H9 (cell line): ENCODE measurements at regions not wholly inside any gene's neighbourhood (a gene's known extent, or its start where the extent isn't known, plus 50 kb on each side); places are given as distances from the start of the nearest gene placed in this dataset.

Experiments used
- DNase-seq: peaks from one replicate; pipeline ENCODE4 v3.0.0-alpha.2; 2017
- H2AFZ ChIP-seq: one replicate; pipeline ENCODE4 v1.6.1; 2013; ENCODE audit warnings: mild to moderate bottlenecking, low read length, control low read depth, moderate library complexity
- H2AK5ac ChIP-seq: 2 replicates; pipeline ENCODE4 v1.6.1; 2013; ENCODE audit warnings: low read length, control low read depth, mixed read lengths; ENCODE audit not compliant: insufficient read length
- H2BK120ac ChIP-seq: one replicate; pipeline ENCODE4 v1.6.1; 2013; ENCODE audit warnings: low read depth, mild to moderate bottlenecking, low read length, control low read depth, inconsistent platforms; ENCODE audit not compliant: poor library complexity, severe bottlenecking
- H2BK12ac ChIP-seq: 2 replicates; pipeline ENCODE4 v1.6.1; 2013; ENCODE audit warnings: low read length, control low read depth, mixed read lengths, low read depth; ENCODE audit not compliant: insufficient read length
- H2BK15ac ChIP-seq: 2 replicates; pipeline ENCODE4 v1.6.1; 2013; ENCODE audit warnings: low read depth, low read length, control low read depth
- H2BK20ac ChIP-seq: one replicate; pipeline ENCODE4 v1.6.1; 2013; ENCODE audit warnings: low read depth, mild to moderate bottlenecking, low read length, control low read depth, inconsistent platforms; ENCODE audit not compliant: poor library complexity, severe bottlenecking
- H2BK5ac ChIP-seq: 2 replicates; pipeline ENCODE4 v1.6.1; 2013; ENCODE audit warnings: low read length, control low read depth, mixed read lengths; ENCODE audit not compliant: insufficient read length
- H3K14ac ChIP-seq: 2 replicates; pipeline ENCODE4 v1.6.1; 2013; ENCODE audit warnings: low read length, control low read depth; ENCODE audit not compliant: insufficient read depth
- H3K18ac ChIP-seq: 2 replicates; pipeline ENCODE4 v1.6.1; 2013; ENCODE audit warnings: low read depth, mild to moderate bottlenecking, mixed read lengths, low read length, control low read depth; ENCODE audit not compliant: insufficient read length
- H3K23ac ChIP-seq: 2 replicates; pipeline ENCODE4 v1.6.1; 2013; ENCODE audit warnings: low read length, control low read depth, mixed read lengths, low read depth; ENCODE audit not compliant: insufficient read length
- H3K23me2 ChIP-seq: 2 replicates; pipeline ENCODE4 v1.6.1; 2013; ENCODE audit warnings: low read depth, mild to moderate bottlenecking, mixed read lengths, low read length, control low read depth; ENCODE audit not compliant: insufficient read length, poor library complexity, severe bottlenecking
- H3K27ac ChIP-seq: 2 replicates; pipeline ENCODE4 v1.5.1; 2013; ENCODE audit warnings: low read length, control low read depth, mixed read lengths, low read depth; ENCODE audit not compliant: insufficient read length
- H3K27me3 ChIP-seq: 2 replicates; pipeline ENCODE4 v1.6.1; 2013; ENCODE audit warnings: low read length, control low read depth, inconsistent platforms; ENCODE audit not compliant: insufficient read depth
- H3K4ac ChIP-seq: 2 replicates; pipeline ENCODE4 v1.6.1; 2013; ENCODE audit warnings: low read depth, mild to moderate bottlenecking, control low read depth, inconsistent platforms, low read length, moderate library complexity
- H3K4me1 ChIP-seq: 2 replicates; pipeline ENCODE4 v1.6.1; 2013; ENCODE audit warnings: low read length, control low read depth, inconsistent platforms; ENCODE audit not compliant: insufficient read depth
- H3K4me2 ChIP-seq: 2 replicates; pipeline ENCODE4 v1.6.1; 2013; ENCODE audit warnings: low read length, control low read depth, mixed read lengths; ENCODE audit not compliant: insufficient read length, insufficient read depth
- H3K56ac ChIP-seq: 2 replicates; pipeline ENCODE4 v1.6.1; 2013; ENCODE audit warnings: low read depth, mild to moderate bottlenecking, mixed read lengths, low read length, control low read depth; ENCODE audit not compliant: insufficient read length
- H3K79me1 ChIP-seq: 2 replicates; pipeline ENCODE4 v1.6.1; 2013; ENCODE audit warnings: low read depth, mild to moderate bottlenecking, moderate library complexity, low read length, control low read depth, inconsistent platforms; ENCODE audit not compliant: insufficient read depth, poor library complexity, severe bottlenecking
- H3K79me2 ChIP-seq: 2 replicates; pipeline ENCODE4 v1.6.1; 2013; ENCODE audit warnings: low read length, control low read depth, inconsistent platforms; ENCODE audit not compliant: insufficient read depth
- H3K9ac ChIP-seq: 2 replicates; pipeline ENCODE4 v1.6.1; 2013; ENCODE audit warnings: low read length, control low read depth, mixed read lengths; ENCODE audit not compliant: insufficient read length; ENCODE audit errors: extremely low read depth
- H3K9me3 ChIP-seq: one replicate; pipeline ENCODE4 v1.6.1; 2013; ENCODE audit warnings: low read depth, low read length, inconsistent platforms; ENCODE audit not compliant: control insufficient read depth
- H3T11ph ChIP-seq: one replicate; pipeline ENCODE4 v1.6.1; 2013; ENCODE audit warnings: mild to moderate bottlenecking, low read length, control low read depth, inconsistent platforms
- H4K20me1 ChIP-seq: one replicate; pipeline ENCODE4 v1.6.1; 2013; ENCODE audit not compliant: control insufficient read depth, insufficient read length, insufficient read depth
- H4K5ac ChIP-seq: 2 replicates; pipeline ENCODE4 v1.6.1; 2013; ENCODE audit warnings: low read depth, mild to moderate bottlenecking, mixed read lengths, low read length, control low read depth; ENCODE audit not compliant: insufficient read length
- H4K8ac ChIP-seq: replicated peaks from 2 replicates; pipeline ENCODE4 v1.6.1; 2013; ENCODE audit warnings: low read length, control low read depth, mixed read lengths, low read depth; ENCODE audit not compliant: insufficient read length
- H4K91ac ChIP-seq: 2 replicates; pipeline ENCODE4 v1.6.1; 2013; ENCODE audit warnings: low read depth, mild to moderate bottlenecking, moderate library complexity, mixed read lengths, low read length, control low read depth; ENCODE audit not compliant: insufficient read length
- H3K27ac Mint-ChIP-seq, 3 experiments: 2 replicates in 2 of 3; 3 replicates in 1 of 3; pipeline ENCODE4 v1.8.0; 2020 to 2021; ENCODE audit warnings: mixed read lengths in 3 of 3, mild to moderate bottlenecking in 1 of 3, moderate library complexity in 1 of 3
- H3K27me3 Mint-ChIP-seq: 2 replicates; pipeline ENCODE4 v1.8.0; 2021; ENCODE audit warnings: low read depth, mild to moderate bottlenecking, moderate library complexity, mixed read lengths
- H3K36me3 Mint-ChIP-seq, 3 experiments: 2 replicates in 2 of 3; 3 replicates in 1 of 3; pipeline ENCODE4 v1.8.0; 2020 to 2021; ENCODE audit warnings: low read depth in 3 of 3, mixed read lengths in 3 of 3; ENCODE audit not compliant: insufficient read depth in 1 of 3
- H3K4me1 Mint-ChIP-seq, 2 experiments: 2 replicates each; pipeline ENCODE4 v1.8.0; 2020; ENCODE audit warnings: mixed read lengths in 2 of 2
- H3K4me3 Mint-ChIP-seq, 2 experiments: 2 replicates in 1 of 2; 3 replicates in 1 of 2; pipeline ENCODE4 v1.8.0; 2020 to 2021; ENCODE audit warnings: mild to moderate bottlenecking in 2 of 2, mixed read lengths in 2 of 2, moderate library complexity in 1 of 2
- H3K9me3 Mint-ChIP-seq, 2 experiments: 2 replicates in 1 of 2; 3 replicates in 1 of 2; pipeline ENCODE4 v1.8.0; 2020; ENCODE audit warnings: mild to moderate bottlenecking in 2 of 2, mixed read lengths in 2 of 2, moderate library complexity in 1 of 2
- CTCF ChIP-seq: fragments of 200-600 bp; sonication (generic); conservative IDR thresholded peaks from 3 replicates; pipeline ENCODE4 v1.8.0; 2021; ENCODE audit warnings: antibody characterized with exemption, mild to moderate bottlenecking
- WGBS: extraction: QIAGEN DNeasy Blood & Tissue Kit; methylation state at CpG from one replicate; pipeline ENCODE4 v1.1.7; 2013; ENCODE audit warnings: missing lambda C conversion rate, low lambda C conversion rate, mixed read lengths; ENCODE audit not compliant: insufficient read length; ENCODE audit errors: extremely low coverage; 5-methylcytosine and 5-hydroxymethylcytosine counted together

DNA sequence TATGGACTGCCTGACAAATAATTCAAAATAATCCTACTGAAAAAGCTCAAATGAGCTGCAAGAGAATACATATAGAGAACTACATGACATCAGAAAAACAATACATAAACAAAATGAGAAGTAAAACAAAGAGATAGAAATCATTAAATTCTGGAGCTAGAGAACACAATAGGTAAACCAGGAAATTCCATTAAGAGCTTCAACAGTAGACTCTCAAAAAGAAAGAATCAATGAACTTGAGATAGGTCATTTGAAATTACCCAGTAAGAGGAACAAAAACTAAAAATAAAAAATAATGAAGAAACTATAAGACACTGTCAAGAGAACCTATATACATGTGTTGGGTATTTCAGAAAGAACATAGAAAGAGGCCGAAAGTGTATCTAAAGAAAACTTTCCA, 186.3 kb downstream of the PTN start:
- Mint-ChIP-seq H3K27me3 (no peaks in the 10 kb centered on the region), H3K9me3 (no peaks in the 10 kb centered on the region), H3K36me3 (no peaks in the 10 kb centered on the region), H3K27ac (no peak overlapping the region), H3K4me3 (no peak overlapping the region), H3K4me1 (no peaks in the 10 kb centered on the region)
- Histone ChIP-seq H3K14ac (no peak overlapping the region), H2BK5ac (no peak overlapping the region), H3T11ph (no peak overlapping the region), H3K79me2 (no peaks in the 10 kb centered on the region), H2BK120ac (no peak overlapping the region), H4K8ac (no peak overlapping the region), H3K56ac (no peak overlapping the region), H3K4ac (no peak overlapping the region), H3K9me3 (no peaks in the 10 kb centered on the region), H2AFZ (no peak overlapping the region), H4K91ac (no peak overlapping the region), H3K23me2 (no peaks in the 10 kb centered on the region), H2BK12ac (no peak overlapping the region), H4K20me1 (no peaks in the 10 kb centered on the region), H2BK20ac (no peak overlapping the region), H4K5ac (no peak overlapping the region), H3K4me1 (no peaks in the 10 kb centered on the region), H2BK15ac (no peak overlapping the region), H3K9ac (no peak overlapping the region), H3K79me1 (no peaks in the 10 kb centered on the region), H3K4me2 (no peak overlapping the region), H3K27ac (no peak overlapping the region), H3K18ac (no peak overlapping the region), H3K23ac (no peak overlapping the region), H2AK5ac (no peak overlapping the region), H3K27me3 (no peaks in the 10 kb centered on the region)
- no peak for DNase-seq
- TF ChIP-seq CTCF, result no peak
- no CpG with 5 or more reads among the region's 1 CpG for WGBS
